HL-60 (cell line): ENCODE measurements at regions not wholly inside any gene's neighbourhood (a gene's known extent, or its start where the extent isn't known, plus 50 kb on each side); places are given as distances from the start of the nearest gene placed in this dataset.

Source experiments
- DNase-seq, 2 experiments: peaks; one replicate each; pipeline ENCODE4 v3.0.0-alpha.2; 2010 to 2020; ENCODE audit warnings: low read depth in 1 of 2, low spot score in 1 of 2
- H3K27ac ChIP-seq: fragments of 250-450 bp; sonication (Bioruptor Pico); replicated peaks from 2 replicates; pipeline ENCODE4 v1.5.1; 2020; ENCODE audit warnings: mild to moderate bottlenecking, moderate library complexity
- H3K27me3 ChIP-seq: fragments of 250-450 bp; sonication (Bioruptor Pico); 2 replicates; pipeline ENCODE4 v1.5.1; 2021; ENCODE audit warnings: mild to moderate bottlenecking, moderate library complexity; ENCODE audit not compliant: insufficient read depth, poor library complexity, severe bottlenecking
- H3K4me3 ChIP-seq: replicated peaks from 2 replicates; pipeline ENCODE4 v1.5.1; 2011; ENCODE audit warnings: mild to moderate bottlenecking, control low read depth, low read length; ENCODE audit not compliant: insufficient read depth
- CTCF ChIP-seq: IDR thresholded peaks from one replicate; pipeline ENCODE4 v1.5.1; 2011; ENCODE audit warnings: low read length, control low read depth, inconsistent platforms; ENCODE audit not compliant: insufficient read depth
- GABPA ChIP-seq: IDR thresholded peaks from 2 replicates; pipeline ENCODE4 v1.6.1; 2012; ENCODE audit warnings: low read depth
- POLR2AphosphoS5 ChIP-seq: IDR thresholded peaks from 2 replicates; pipeline ENCODE4 v1.6.1; 2012; ENCODE audit warnings: low read depth
- REST ChIP-seq: IDR thresholded peaks from 2 replicates; pipeline ENCODE4 v1.6.1; 2012; ENCODE audit warnings: low read depth; ENCODE audit not compliant: insufficient replicate concordance
- SPI1 ChIP-seq: IDR thresholded peaks from 2 replicates; pipeline ENCODE4 v1.6.1; 2012; ENCODE audit warnings: low read depth, mild to moderate bottlenecking, borderline replicate concordance

GRCh38 chr6:74780831-74781230 is 425.0 kb downstream of the COL12A1 start:
- Histone ChIP-seq H3K4me3 (no peak overlapping the region), H3K27me3 (no peaks in the 10 kb centered on the region), H3K27ac (no peak overlapping the region)
- DNase-seq = no peak
- TF ChIP-seq REST (no peak), GABPA (no peak), POLR2AphosphoS5 (no peak), CTCF (no peak), SPI1 (no peak)

- TF ChIP-seq POLR2AphosphoS5 (no peak), SPI1 (no peak), REST (no peak), CTCF (no peak), GABPA (no peak)
- Histone ChIP-seq H3K27ac (no peak overlapping the region), H3K4me3 (no peak overlapping the region), H3K27me3 (no peaks in the 10 kb centered on the region)
- DNase-seq = no peak
Observed at GRCh38 chr6:74768738-74769137, 437.1 kb downstream of the COL12A1 start.

GRCh38 chr6:74768120-74768519 is 437.7 kb downstream of the COL12A1 start:
- H3K4me3 ChIP-seq = no peak overlapping the region
- no peak for TF ChIP-seq SPI1
- TF ChIP-seq REST = no peak
- TF ChIP-seq POLR2AphosphoS5 = no peak
- no peak for TF ChIP-seq GABPA
- no peak for TF ChIP-seq CTCF
- DNase-seq = no peak

More at GRCh38 chr6:74768120-74768519, 437.7 kb downstream of the COL12A1 start:
- Histone ChIP-seq H3K27me3 (no peaks in the 10 kb centered on the region), H3K27ac (no peak overlapping the region)
